Sigmoid colon (tissue), 4 donors: ENCODE measurements at regions not wholly inside any gene's neighbourhood (a gene's known extent, or its start where the extent isn't known, plus 50 kb on each side); places are given as distances from the start of the nearest gene placed in this dataset.

ENCODE experiments used
- POLR2A ChIP-seq, 2 donors: fragments of 450-650 bp; IDR thresholded peaks; one replicate each; pipeline ENCODE4 v1.6.1; 2016; ENCODE audit warnings: antibody characterized with exemption in 2 of 2, mild to moderate bottlenecking in 2 of 2, moderate library complexity in 2 of 2
- POLR2AphosphoS5 ChIP-seq, 4 donors: sonication (generic); formaldehyde crosslinking; IDR thresholded peaks; one replicate each; pipeline ENCODE4 v1.6.1; 2017; ENCODE audit warnings: antibody characterized with exemption in 4 of 4
- TF ChIP-seq, protein P1 (sequence below), 4 experiments: fragments of 450-650 bp in 3 of 4; fragments of 200-600 bp in 1 of 4; IDR thresholded peaks; one replicate each; pipeline ENCODE4 v1.5.1; 2016 to 2019; ENCODE audit warnings: antibody characterized with exemption in 4 of 4, mild to moderate bottlenecking in 3 of 4, moderate library complexity in 2 of 4

DNA sequence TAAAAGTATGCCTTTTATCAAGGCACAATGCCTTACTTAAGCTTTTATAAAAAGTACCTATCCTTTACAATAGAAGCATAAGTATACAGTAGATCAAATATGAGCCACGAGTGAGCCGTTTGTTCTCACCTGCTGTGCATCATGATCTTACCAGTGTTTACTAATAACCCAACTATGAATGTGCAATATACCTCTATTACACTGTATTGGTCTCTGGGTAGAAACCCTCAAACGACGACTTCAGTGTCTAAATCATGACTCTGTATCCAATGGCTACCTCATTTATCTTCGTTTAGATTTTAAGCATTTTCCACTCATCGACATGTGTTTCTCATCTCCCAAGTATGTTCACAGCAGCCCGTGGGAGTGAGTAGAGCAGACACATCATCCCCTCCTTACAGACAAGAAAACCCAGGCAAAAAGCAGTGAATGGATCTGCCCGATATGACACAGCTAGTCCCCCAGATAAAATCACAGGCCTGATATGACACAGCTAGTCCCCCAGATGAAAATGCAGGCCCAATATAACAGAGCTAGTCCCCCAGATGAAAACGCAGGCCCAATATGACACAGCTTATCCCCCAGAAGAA lies 279.8 kb downstream of the TNS1 start:
- TF ChIP-seq POLR2A (IDR thresholded peaks at IDR 0.05) (no peak), POLR2AphosphoS5 (IDR thresholded peaks at IDR 0.05) (no peak)
- TF ChIP-seq, protein P1, sequence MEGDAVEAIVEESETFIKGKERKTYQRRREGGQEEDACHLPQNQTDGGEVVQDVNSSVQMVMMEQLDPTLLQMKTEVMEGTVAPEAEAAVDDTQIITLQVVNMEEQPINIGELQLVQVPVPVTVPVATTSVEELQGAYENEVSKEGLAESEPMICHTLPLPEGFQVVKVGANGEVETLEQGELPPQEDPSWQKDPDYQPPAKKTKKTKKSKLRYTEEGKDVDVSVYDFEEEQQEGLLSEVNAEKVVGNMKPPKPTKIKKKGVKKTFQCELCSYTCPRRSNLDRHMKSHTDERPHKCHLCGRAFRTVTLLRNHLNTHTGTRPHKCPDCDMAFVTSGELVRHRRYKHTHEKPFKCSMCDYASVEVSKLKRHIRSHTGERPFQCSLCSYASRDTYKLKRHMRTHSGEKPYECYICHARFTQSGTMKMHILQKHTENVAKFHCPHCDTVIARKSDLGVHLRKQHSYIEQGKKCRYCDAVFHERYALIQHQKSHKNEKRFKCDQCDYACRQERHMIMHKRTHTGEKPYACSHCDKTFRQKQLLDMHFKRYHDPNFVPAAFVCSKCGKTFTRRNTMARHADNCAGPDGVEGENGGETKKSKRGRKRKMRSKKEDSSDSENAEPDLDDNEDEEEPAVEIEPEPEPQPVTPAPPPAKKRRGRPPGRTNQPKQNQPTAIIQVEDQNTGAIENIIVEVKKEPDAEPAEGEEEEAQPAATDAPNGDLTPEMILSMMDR (IDR thresholded peaks at IDR 0.05) = no peak
